Sigmoid colon (tissue), 4 donors: ENCODE measurements at regions not wholly inside any gene's neighbourhood (a gene's known extent, or its start where the extent isn't known, plus 50 kb on each side); places are given as distances from the start of the nearest gene placed in this dataset.

ENCODE experiments used
- POLR2A ChIP-seq, 2 donors: fragments of 450-650 bp; IDR thresholded peaks; one replicate each; pipeline ENCODE4 v1.6.1; 2016; ENCODE audit warnings: antibody characterized with exemption in 2 of 2, mild to moderate bottlenecking in 2 of 2, moderate library complexity in 2 of 2
- POLR2AphosphoS5 ChIP-seq, 4 donors: sonication (generic); formaldehyde crosslinking; IDR thresholded peaks; one replicate each; pipeline ENCODE4 v1.6.1; 2017; ENCODE audit warnings: antibody characterized with exemption in 4 of 4
- TF ChIP-seq, protein P1 (sequence below), 4 experiments: fragments of 450-650 bp in 3 of 4; fragments of 200-600 bp in 1 of 4; IDR thresholded peaks; one replicate each; pipeline ENCODE4 v1.5.1; 2016 to 2019; ENCODE audit warnings: antibody characterized with exemption in 4 of 4, mild to moderate bottlenecking in 3 of 4, moderate library complexity in 2 of 4

- TF ChIP-seq POLR2AphosphoS5 (IDR thresholded peaks at IDR 0.05), result no peak
- TF ChIP-seq, protein P1, sequence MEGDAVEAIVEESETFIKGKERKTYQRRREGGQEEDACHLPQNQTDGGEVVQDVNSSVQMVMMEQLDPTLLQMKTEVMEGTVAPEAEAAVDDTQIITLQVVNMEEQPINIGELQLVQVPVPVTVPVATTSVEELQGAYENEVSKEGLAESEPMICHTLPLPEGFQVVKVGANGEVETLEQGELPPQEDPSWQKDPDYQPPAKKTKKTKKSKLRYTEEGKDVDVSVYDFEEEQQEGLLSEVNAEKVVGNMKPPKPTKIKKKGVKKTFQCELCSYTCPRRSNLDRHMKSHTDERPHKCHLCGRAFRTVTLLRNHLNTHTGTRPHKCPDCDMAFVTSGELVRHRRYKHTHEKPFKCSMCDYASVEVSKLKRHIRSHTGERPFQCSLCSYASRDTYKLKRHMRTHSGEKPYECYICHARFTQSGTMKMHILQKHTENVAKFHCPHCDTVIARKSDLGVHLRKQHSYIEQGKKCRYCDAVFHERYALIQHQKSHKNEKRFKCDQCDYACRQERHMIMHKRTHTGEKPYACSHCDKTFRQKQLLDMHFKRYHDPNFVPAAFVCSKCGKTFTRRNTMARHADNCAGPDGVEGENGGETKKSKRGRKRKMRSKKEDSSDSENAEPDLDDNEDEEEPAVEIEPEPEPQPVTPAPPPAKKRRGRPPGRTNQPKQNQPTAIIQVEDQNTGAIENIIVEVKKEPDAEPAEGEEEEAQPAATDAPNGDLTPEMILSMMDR (IDR thresholded peaks at IDR 0.05), result no peak
- TF ChIP-seq POLR2A (IDR thresholded peaks at IDR 0.05), result no peak
Measured at GRCh38 chr4:94399721-94400120, 52.0 kb upstream of the PDLIM5 start.
